ENCODE measurements at regions not wholly inside any gene's neighbourhood (a gene's known extent, or its start where the extent isn't known, plus 50 kb on each side); places are given as distances from the start of the nearest gene placed in this dataset.
"Not testable (repeated sequence)": the region's sequence is repeated elsewhere in the genome, so short reads cannot be mapped to it uniquely, and the experiment has no call there.

GRCh38 chr18:29873211-29873610, 1169.3 kb downstream of the DSC3 start:
- no peak for DNase-seq (ENCODE audit: low read depth)

- DNase-seq (ENCODE audit: low read depth): no peak
These were observed 1171.3 kb downstream of the DSC3 start for GRCh38 chr18:29871246-29871645.

DNA sequence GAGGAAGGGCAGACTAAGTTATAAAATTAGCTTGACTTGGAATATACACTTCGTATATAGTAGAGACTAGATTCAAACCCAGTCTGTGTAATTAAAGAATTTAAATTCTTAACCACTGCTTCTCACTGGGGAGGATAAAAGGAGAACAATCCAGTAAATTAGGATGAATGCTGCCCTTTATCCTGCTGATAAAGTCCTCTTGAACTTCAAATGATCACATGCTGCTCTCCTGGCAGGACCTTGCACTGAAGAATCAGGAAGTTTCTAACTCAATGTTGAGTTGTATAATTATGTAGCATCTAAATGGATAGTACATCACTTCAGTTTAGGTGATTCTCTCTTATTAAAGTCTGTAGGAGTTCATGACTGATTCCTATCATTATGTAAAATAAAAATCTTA, 1179.7 kb downstream of the DSC3 start:
- DNase-seq (ENCODE audit: low read depth): no peak

GRCh38 chr18:29855637-29856036, 1186.9 kb downstream of the DSC3 start:
- DNase-seq (ENCODE audit: low read depth): no peak

DNA sequence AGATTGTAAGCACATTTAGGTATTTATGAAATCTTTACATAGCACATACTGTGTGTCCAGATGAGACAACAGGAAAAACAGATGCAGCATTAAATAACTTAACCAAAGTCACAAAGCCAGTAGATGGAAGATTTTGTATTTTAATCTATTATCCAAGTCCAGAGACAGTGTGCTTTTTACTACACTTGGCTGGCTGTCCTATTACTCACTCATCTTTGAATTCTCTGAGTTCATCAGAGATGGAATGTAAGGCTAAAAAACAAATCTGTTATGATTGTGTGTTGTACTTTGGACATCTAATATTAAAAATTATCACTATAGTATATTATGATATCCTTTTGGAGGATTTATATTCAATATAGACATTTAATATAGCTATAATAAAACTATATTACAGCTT, 1189.4 kb downstream of the DSC3 start:
- DNase-seq (ENCODE audit: low read depth): no peak

DNA sequence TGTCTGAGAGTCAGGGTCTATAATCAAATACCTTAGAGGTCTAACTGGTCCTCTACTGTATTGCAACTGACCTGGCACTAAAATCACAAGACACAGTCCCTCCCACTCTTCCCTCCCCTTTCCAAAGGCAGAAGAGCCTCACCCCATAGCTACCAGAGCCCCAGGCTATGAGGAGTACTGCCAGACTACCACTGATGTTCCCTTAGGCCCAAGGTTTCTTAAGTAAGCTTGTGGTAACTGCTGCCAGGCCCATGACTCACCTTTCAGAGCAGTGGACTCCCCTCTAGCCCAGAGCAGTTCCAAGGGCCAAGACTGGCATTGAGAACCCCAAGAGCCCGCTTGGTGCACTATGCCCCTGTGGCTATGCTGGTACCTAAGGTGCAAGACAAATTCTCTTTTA, 1193.4 kb downstream of the DSC3 start:
- no peak for DNase-seq (ENCODE audit: low read depth)

GRCh38 chr18:29841631-29842030, 1200.9 kb downstream of the DSC3 start:
- no peak for DNase-seq (ENCODE audit: low read depth)

- DNase-seq (ENCODE audit: low read depth): peak; percentile 62
These were observed 1202.5 kb downstream of the DSC3 start for GRCh38 chr18:29840089-29840488.

DNA sequence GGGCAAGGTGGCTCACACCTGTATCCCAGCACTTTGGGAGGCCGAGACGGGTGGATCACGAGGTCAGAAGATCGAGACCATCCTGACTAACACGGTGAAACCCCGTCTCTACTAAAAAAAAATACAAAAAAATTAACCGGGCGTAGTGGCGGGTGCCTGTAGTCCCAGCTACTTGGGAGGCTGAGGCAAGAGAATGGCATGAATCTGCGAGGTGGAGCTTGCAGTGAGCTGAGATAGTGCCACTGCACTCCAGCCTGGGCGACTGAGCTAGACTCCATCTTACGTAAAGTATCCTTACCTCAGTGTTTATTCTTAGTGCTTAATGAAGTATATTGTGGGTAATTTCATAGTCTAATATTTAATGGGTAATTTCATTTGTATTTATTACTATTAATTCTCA, 1203.6 kb downstream of the DSC3 start:
- DNase-seq (ENCODE audit: low read depth): not testable (repeated sequence)

GRCh38 chr18:29838556-29838955, 1204.0 kb downstream of the DSC3 start:
- no peak for DNase-seq (ENCODE audit: low read depth)

DNA sequence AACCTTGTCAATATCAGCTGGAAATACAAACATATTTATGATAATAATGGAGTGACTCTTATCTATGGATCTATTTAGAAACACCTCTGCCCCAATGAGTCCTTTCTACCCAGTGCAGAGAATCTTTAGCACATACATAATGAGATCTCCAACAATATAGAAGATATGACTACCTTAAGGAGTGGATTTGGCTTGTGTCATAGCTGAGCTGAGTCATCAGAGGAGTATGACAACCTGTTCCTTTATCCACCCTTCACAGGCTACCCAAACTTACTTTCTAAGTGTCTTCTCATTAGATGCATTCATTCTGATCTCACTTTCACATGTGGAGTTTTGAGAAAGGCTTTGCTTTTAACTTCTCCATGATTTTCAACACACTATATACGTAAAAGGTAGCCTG, 1218.9 kb downstream of the DSC3 start:
- peak; percentile 1 for DNase-seq (ENCODE audit: low read depth)

DNA sequence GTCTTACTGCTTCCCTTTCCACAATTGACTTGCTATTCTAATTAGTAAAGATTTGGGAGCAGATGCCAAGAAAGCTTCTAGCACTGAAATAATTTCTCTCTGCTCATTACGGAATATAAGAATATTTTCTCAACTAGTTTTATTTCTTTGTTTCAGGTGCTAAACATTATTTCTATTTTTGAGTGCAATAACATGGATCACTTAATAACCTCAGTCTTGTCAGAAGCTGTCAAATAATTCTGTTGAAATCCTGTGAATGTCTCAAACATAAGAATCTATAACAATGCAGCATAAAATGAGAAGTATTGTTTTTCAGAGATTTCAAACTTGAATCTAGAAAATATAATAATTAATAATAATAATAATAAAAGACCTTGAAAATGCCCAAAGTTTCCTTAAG, 1221.0 kb downstream of the DSC3 start:
- no peak for DNase-seq (ENCODE audit: low read depth)

GRCh38 chr18:29811519-29811918, 1231.0 kb downstream of the DSC3 start:
- no peak for DNase-seq (ENCODE audit: low read depth)

GRCh38 chr18:29780816-29781215, 1261.7 kb downstream of the DSC3 start:
- DNase-seq (ENCODE audit: low read depth): no peak

DNA sequence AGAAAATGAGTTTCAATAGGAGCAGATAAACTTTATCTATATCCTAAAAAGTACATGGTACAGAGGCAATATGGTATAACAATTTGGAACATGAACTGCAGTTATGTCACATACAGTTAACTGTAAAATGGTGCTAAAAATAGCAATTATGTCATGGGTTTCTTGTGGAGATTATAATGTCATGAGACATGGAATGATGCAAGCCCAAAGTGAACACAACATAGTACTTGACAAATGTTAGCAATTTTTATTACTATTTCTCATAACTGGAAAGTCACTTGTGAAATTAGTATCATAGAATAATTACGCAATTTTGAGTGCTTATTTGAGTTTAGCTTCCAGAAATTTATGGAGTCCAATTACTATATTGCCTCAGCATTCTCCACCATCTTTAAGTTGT, 1263.4 kb downstream of the DSC3 start:
- DNase-seq (ENCODE audit: low read depth): no peak

GRCh38 chr18:29753379-29753778, 1289.2 kb downstream of the DSC3 start:
- peak; percentile 4 for DNase-seq (ENCODE audit: low read depth)

DNA sequence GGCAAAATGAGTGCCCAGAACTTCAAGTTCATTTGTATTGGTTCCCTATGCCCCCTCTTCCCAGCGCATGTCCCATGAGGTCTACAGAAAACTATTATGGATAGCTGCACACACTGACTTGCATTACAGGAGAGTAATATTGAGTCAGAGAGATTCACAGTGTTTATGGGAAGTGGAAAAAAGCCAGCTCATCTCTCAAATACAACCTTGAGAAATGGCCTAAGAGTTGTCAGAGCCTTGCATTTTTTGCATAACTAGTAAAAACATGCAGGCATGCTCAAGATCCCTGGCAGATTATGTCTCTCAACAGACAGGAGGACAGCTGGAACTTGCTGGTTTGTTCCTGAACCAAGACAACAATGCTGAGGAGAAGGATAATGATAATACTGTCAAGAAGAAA, 1292.8 kb downstream of the DSC3 start:
- no peak for DNase-seq (ENCODE audit: low read depth)

DNA sequence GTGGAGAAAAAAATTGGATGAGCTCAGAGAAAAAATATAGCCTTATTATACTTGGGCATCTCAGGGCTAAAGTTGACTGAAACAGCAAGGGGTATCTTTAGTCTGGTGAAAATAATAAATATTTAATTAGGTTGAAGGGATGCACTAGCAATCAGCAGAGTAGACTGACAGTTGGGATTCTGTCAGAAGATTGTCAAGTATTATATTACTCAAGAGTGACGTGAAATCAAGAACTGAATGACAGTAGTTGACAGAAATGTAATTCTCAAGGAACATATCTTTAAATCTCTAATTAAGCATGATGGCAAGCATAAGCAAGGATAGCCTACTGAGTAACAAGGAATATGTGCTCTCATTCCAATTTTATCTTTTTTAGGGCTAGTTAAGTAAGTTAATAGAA, 1301.1 kb downstream of the DSC3 start:
- DNase-seq (ENCODE audit: low read depth): no peak

GRCh38 chr18:29737620-29738019, 1304.9 kb downstream of the DSC3 start:
- DNase-seq (ENCODE audit: low read depth): no peak

- no peak for DNase-seq (ENCODE audit: low read depth)
These were observed 1305.4 kb downstream of the DSC3 start for GRCh38 chr18:29737190-29737589.

- no peak for DNase-seq (ENCODE audit: low read depth)
These were observed 1312.5 kb downstream of the DSC3 start for GRCh38 chr18:29730073-29730472.

DNA sequence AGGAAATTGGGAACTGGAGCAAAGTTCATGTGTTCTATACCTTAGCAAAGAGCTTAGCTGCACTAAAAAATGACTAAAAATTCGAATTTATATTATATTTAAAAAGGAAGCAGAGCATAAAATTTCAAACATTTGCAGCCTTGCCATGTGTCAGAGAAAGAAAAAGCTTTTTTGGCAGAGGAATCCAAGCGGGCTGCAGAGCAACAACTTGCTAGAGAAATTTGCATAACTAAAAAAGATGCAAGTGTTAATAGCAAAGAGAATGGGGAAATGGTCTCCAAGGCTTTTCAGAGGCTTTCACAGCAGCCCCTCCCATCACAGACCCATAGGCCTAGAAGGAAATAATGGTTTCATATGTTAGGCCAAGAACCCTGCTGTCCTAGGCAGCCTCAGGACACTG, 1315.9 kb downstream of the DSC3 start:
- no peak for DNase-seq (ENCODE audit: low read depth)

DNA sequence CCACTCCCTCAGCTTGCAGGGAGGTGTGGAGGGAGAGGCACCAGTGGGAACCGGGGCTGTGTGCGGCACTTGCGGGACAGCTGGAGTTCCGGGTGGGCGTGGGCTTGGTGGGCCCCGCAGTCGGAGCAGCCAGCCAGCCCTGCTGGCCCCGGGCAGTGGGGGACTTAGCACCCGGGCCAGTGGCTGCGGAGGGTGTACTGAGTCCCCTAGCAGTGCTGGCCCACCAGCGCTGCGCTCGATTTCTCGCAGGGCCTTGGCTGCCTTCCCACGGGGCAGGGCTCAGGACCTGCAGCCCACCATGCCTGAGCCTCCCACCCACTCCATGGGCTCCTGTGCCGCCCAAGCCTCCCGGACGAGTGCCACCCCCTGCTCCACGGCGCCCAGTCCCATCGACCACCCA, 1319.1 kb downstream of the DSC3 start:
- DNase-seq (ENCODE audit: low read depth): not testable (repeated sequence)

- not testable (repeated sequence) for DNase-seq (ENCODE audit: low read depth)
These were observed 1326.6 kb downstream of the DSC3 start for GRCh38 chr18:29715960-29716359.

- DNase-seq (ENCODE audit: low read depth): peak; percentile 39
These were observed 1329.8 kb downstream of the DSC3 start for GRCh38 chr18:29712785-29713184.

All from Daoy (cell line).